ENCODE measurements at regions not wholly inside any gene's neighbourhood (a gene's known extent, or its start where the extent isn't known, plus 50 kb on each side); places are given as distances from the start of the nearest gene placed in this dataset.

DNA sequence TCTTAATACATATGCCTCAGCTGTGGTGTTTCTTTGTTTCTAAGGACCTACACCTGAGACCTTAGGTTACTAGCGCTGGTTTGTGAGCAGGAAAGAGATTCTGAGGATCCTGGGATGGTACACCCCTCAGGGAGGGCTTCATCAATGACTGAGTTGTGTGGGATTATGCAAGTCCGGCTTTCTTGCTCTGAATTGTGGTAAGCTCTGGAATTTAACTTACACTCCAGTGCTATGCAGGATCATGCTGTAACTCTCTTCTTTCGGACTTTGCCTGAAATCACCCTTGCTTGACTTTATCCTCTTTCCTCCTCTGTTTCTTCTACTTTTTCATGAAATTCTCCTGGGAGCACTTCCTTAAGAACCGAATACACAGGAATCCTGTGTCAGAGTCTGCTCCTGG is 431.5 kb upstream of the BOD1L1 start:
- TF ChIP-seq, protein P1, sequence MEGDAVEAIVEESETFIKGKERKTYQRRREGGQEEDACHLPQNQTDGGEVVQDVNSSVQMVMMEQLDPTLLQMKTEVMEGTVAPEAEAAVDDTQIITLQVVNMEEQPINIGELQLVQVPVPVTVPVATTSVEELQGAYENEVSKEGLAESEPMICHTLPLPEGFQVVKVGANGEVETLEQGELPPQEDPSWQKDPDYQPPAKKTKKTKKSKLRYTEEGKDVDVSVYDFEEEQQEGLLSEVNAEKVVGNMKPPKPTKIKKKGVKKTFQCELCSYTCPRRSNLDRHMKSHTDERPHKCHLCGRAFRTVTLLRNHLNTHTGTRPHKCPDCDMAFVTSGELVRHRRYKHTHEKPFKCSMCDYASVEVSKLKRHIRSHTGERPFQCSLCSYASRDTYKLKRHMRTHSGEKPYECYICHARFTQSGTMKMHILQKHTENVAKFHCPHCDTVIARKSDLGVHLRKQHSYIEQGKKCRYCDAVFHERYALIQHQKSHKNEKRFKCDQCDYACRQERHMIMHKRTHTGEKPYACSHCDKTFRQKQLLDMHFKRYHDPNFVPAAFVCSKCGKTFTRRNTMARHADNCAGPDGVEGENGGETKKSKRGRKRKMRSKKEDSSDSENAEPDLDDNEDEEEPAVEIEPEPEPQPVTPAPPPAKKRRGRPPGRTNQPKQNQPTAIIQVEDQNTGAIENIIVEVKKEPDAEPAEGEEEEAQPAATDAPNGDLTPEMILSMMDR (IDR thresholded peaks at IDR 0.05; ENCODE audit: low read length) = no peak
- TF ChIP-seq EZH2 (optimal IDR thresholded peaks at IDR 0.05; ENCODE audit: low read depth, low read length) = no peak

Data from MM.1S (cell line).